MM.1S (cell line): ENCODE measurements at regions not wholly inside any gene's neighbourhood (a gene's known extent, or its start where the extent isn't known, plus 50 kb on each side); places are given as distances from the start of the nearest gene placed in this dataset.

ENCODE experiments used
- DNase-seq: peaks from one replicate; pipeline ENCODE4 v3.0.0-alpha.2; 2015
- H2AFZ ChIP-seq: fragments of 300-600 bp; sonication (generic); 2 replicates; pipeline ENCODE4 v1.6.0; 2016; ENCODE audit warnings: antibody characterized with exemption, low read length
- H3F3A ChIP-seq: fragments of 300-600 bp; sonication (generic); 2 replicates; pipeline ENCODE4 v1.6.1; 2016; ENCODE audit warnings: mild to moderate bottlenecking, antibody characterized with exemption, low read length, moderate library complexity, mixed read lengths; ENCODE audit not compliant: insufficient read depth
- H3K27ac ChIP-seq: fragments of 300-600 bp; sonication (generic); 2 replicates; pipeline ENCODE4 v1.5.1; 2016; ENCODE audit warnings: mild to moderate bottlenecking, low read length
- H3K27me3 ChIP-seq: fragments of 300-600 bp; sonication (generic); replicated peaks from 2 replicates; pipeline ENCODE4 v1.6.0; 2016; ENCODE audit warnings: low read length; ENCODE audit not compliant: insufficient read depth
- H3K36me3 ChIP-seq: fragments of 300-600 bp; sonication (generic); replicated peaks from 2 replicates; pipeline ENCODE4 v1.6.1; 2016; ENCODE audit warnings: mild to moderate bottlenecking, low read length, mixed read lengths; ENCODE audit not compliant: insufficient read depth
- H3K4me1 ChIP-seq: fragments of 300-600 bp; sonication (generic); 2 replicates; pipeline ENCODE4 v1.6.1; 2016; ENCODE audit warnings: low read length, mixed read lengths
- H3K4me2 ChIP-seq: fragments of 300-600 bp; sonication (generic); 2 replicates; pipeline ENCODE4 v1.6.0; 2016; ENCODE audit warnings: low read depth, low read length
- H3K4me3 ChIP-seq: fragments of 300-600 bp; sonication (generic); 2 replicates; pipeline ENCODE4 v1.5.1; 2016; ENCODE audit warnings: low read length, mixed read lengths
- H3K79me2 ChIP-seq: fragments of 300-600 bp; sonication (generic); 2 replicates; pipeline ENCODE4 v1.6.1; 2016; ENCODE audit warnings: mixed run types, low read length, mixed read lengths
- H3K9ac ChIP-seq: fragments of 300-600 bp; sonication (generic); 2 replicates; pipeline ENCODE4 v1.6.1; 2016; ENCODE audit warnings: low read length, mixed read lengths
- H3K9me2 ChIP-seq: fragments of 300-600 bp; sonication (generic); replicated peaks from 2 replicates; pipeline ENCODE4 v1.6.1; 2016; ENCODE audit warnings: mild to moderate bottlenecking, low read length, mixed read lengths; ENCODE audit not compliant: insufficient read depth
- H3K9me3 ChIP-seq: fragments of 300-600 bp; sonication (generic); replicated peaks from 2 replicates; pipeline ENCODE4 v1.6.1; 2016; ENCODE audit warnings: mild to moderate bottlenecking, low read length, mixed read lengths; ENCODE audit not compliant: insufficient read depth
- H4K20me1 ChIP-seq: fragments of 300-600 bp; sonication (generic); 2 replicates; pipeline ENCODE4 v1.6.1; 2016; ENCODE audit warnings: mild to moderate bottlenecking, low read length, moderate library complexity, mixed read lengths; ENCODE audit not compliant: insufficient read depth
- EZH2 ChIP-seq: fragments of 300-600 bp; sonication (generic); optimal IDR thresholded peaks from 2 replicates; pipeline ENCODE3; 2017; ENCODE audit warnings: low read depth, mild to moderate bottlenecking, antibody characterized with exemption, low read length, mixed read lengths
- EZH2phosphoT487 ChIP-seq: fragments of 300-600 bp; sonication (generic); IDR thresholded peaks from 2 replicates; pipeline ENCODE4 v1.6.1; 2018; ENCODE audit warnings: antibody characterized with exemption, low read length
- TF ChIP-seq, protein P1 (sequence below): fragments of 300-600 bp; sonication (generic); IDR thresholded peaks from 2 replicates; pipeline ENCODE4 v1.5.1; 2016; ENCODE audit warnings: antibody characterized with exemption, low read length, mixed read lengths

DNA sequence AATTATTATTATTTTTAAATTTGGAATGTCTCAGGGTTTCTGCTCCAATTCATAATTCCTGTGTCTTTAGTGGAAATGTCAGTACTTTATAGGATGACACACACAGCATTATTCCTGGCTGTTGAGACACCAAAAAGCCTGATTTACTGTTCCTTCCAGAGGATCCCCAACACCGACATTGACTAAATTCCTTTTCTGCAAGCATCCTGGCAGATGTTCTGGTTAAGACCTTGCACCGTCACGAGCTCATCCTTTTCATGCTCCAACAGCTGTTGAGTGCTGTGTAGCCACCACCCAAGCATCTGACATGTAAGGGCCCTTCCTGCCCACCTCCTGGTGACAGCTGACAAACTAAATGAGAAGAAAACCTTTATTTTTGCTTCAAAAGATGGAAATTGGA is 284.3 kb upstream of the SULF2 start:
- Histone ChIP-seq H3K27ac (no peak overlapping the region), H3K4me1 (0 out of 2 replicates have a peak, but pooled peaks cover 4% of the 10 kb centered on the region), H3K36me3 (no peaks in the 10 kb centered on the region), H3K9ac (no peak overlapping the region), H2AFZ (no peak overlapping the region), H4K20me1 (no peaks in the 10 kb centered on the region), H3F3A (no peaks in the 10 kb centered on the region), H3K27me3 (no peaks in the 10 kb centered on the region), H3K79me2 (no peaks in the 10 kb centered on the region), H3K9me2 (no peaks in the 10 kb centered on the region), H3K4me2 (no peak overlapping the region), H3K9me3 (no peaks in the 10 kb centered on the region), H3K4me3 (no peak overlapping the region)
- no peak for TF ChIP-seq EZH2
- no peak for DNase-seq

DNA sequence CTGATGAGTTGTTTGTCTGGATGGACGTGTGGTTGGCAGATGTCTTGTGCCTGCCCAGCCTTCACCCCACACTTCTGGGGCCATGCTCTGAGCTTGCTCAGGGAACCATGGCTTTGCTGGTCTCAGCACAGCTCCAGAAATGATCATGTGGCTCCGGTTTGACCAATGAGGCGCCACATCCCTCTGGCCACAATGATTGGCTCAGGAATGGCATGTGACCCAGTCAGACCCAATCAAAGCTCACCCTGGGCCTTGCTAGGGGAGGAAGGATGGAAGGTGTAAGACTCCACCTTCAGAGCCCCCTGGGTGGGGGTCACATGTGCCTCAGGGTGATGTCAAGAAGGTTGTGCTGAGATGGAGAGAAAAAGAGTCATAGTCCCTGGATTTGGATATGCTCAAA is 281.6 kb upstream of the SULF2 start:
- Histone ChIP-seq H3K79me2 (no peaks in the 10 kb centered on the region), H3K4me3 (no peak overlapping the region), H3K36me3 (no peaks in the 10 kb centered on the region), H2AFZ (no peak overlapping the region), H3F3A (no peaks in the 10 kb centered on the region), H3K9me3 (no peaks in the 10 kb centered on the region), H3K4me1 (0 out of 2 replicates have a peak, but pooled peaks cover 4% of the 10 kb centered on the region), H4K20me1 (no peaks in the 10 kb centered on the region), H3K4me2 (no peak overlapping the region), H3K9me2 (no peaks in the 10 kb centered on the region), H3K27me3 (no peaks in the 10 kb centered on the region), H3K27ac (no peak overlapping the region), H3K9ac (no peak overlapping the region)
- no peak for DNase-seq
- no peak for TF ChIP-seq EZH2
- TF ChIP-seq, protein P1, sequence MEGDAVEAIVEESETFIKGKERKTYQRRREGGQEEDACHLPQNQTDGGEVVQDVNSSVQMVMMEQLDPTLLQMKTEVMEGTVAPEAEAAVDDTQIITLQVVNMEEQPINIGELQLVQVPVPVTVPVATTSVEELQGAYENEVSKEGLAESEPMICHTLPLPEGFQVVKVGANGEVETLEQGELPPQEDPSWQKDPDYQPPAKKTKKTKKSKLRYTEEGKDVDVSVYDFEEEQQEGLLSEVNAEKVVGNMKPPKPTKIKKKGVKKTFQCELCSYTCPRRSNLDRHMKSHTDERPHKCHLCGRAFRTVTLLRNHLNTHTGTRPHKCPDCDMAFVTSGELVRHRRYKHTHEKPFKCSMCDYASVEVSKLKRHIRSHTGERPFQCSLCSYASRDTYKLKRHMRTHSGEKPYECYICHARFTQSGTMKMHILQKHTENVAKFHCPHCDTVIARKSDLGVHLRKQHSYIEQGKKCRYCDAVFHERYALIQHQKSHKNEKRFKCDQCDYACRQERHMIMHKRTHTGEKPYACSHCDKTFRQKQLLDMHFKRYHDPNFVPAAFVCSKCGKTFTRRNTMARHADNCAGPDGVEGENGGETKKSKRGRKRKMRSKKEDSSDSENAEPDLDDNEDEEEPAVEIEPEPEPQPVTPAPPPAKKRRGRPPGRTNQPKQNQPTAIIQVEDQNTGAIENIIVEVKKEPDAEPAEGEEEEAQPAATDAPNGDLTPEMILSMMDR = no peak
- TF ChIP-seq EZH2phosphoT487 = no peak

DNA sequence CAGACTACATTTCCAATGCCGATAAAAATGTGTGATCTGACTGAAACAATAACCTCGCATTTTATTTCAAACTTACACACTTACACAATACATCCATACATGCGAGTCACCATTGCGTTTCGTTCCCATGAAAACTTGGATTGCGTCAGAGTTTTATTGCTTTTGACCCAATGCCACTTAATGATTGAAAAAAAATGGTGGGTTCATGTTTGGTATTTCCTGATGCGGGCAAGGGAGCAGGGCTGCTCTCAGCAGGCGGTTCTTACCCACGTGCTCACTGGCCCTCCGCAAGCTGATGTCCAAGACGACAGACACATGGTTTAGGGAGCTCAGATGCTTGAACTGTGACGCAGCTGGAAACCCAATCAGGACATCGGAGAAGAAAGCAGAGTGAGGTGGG is 281.0 kb upstream of the SULF2 start:
- H3K79me2 ChIP-seq = no peaks in the 10 kb centered on the region
- H3K4me3 ChIP-seq = no peak overlapping the region
- no peak for DNase-seq
- no peaks in the 10 kb centered on the region for H3K27me3 ChIP-seq
- H4K20me1 ChIP-seq = no peaks in the 10 kb centered on the region
- no peaks in the 10 kb centered on the region for H3K36me3 ChIP-seq
- H3K9me3 ChIP-seq = no peaks in the 10 kb centered on the region
- 0 out of 2 replicates have a peak, but pooled peaks cover 4% of the 10 kb centered on the region for H3K4me1 ChIP-seq
- no peak for TF ChIP-seq EZH2phosphoT487
- TF ChIP-seq, protein P1 = no peak
- TF ChIP-seq EZH2 = no peak
- H3F3A ChIP-seq = no peaks in the 10 kb centered on the region
- no peak overlapping the region for H3K4me2 ChIP-seq
- H3K27ac ChIP-seq = no peak overlapping the region
- no peak overlapping the region for H2AFZ ChIP-seq
- H3K9me2 ChIP-seq = no peaks in the 10 kb centered on the region
- no peak overlapping the region for H3K9ac ChIP-seq

- Histone ChIP-seq H3K79me2 (no peaks in the 10 kb centered on the region), H3K36me3 (no peaks in the 10 kb centered on the region), H3K27ac (no peak overlapping the region), H3K4me2 (no peak overlapping the region), H3K4me3 (no peak overlapping the region), H3K4me1 (0 out of 2 replicates have a peak, but pooled peaks cover 4% of the 10 kb centered on the region), H4K20me1 (no peaks in the 10 kb centered on the region), H2AFZ (no peak overlapping the region), H3K9me2 (no peaks in the 10 kb centered on the region), H3K9me3 (no peaks in the 10 kb centered on the region), H3F3A (no peaks in the 10 kb centered on the region), H3K9ac (no peak overlapping the region), H3K27me3 (no peaks in the 10 kb centered on the region)
- DNase-seq = no peak
- TF ChIP-seq EZH2 = no peak
- TF ChIP-seq, protein P1 = no peak
- TF ChIP-seq EZH2phosphoT487 = no peak
These were observed 280.6 kb upstream of the SULF2 start for GRCh38 chr20:48065833-48066232.
